Heart left ventricle (tissue), 16 donors: ENCODE measurements at regions not wholly inside any gene's neighbourhood (a gene's known extent, or its start where the extent isn't known, plus 50 kb on each side); places are given as distances from the start of the nearest gene placed in this dataset.

Source experiments
- ATAC-seq, 4 donors: fragments of 200-7000 bp; cut with Tn5 transposase; one replicate each; pipeline ENCODE4 v1.9.1; 2020 to 2022; ENCODE audit warnings: moderate library complexity in 4 of 4, mild to moderate bottlenecking in 3 of 4, moderate number of reproducible peaks in 1 of 4
- DNase-seq, 5 donors: peaks; one replicate each; pipeline ENCODE4 v3.0.0-alpha.2; 2020
- H3K27ac ChIP-seq, 12 donors: fragments of 200-600 bp; sonication (generic) in 4 of 12; one replicate each; pipeline versions ENCODE4 v1.5.0 to v1.8.0; 2016 to 2022; ENCODE audit warnings: mild to moderate bottlenecking in 2 of 12
- H3K27me3 ChIP-seq, 9 donors: fragments of 200-600 bp; sonication (generic) in 2 of 9; one replicate each; pipeline versions ENCODE4 v1.5.1 to v1.8.0; 2016 to 2022; ENCODE audit warnings: mild to moderate bottlenecking in 3 of 9
- H3K36me3 ChIP-seq, 9 donors: fragments of 200-600 bp; sonication (generic) in 2 of 9; one replicate each; pipeline versions ENCODE4 v1.5.0 to v1.8.0; 2018 to 2022; ENCODE audit warnings: mild to moderate bottlenecking in 2 of 9
- H3K4me1 ChIP-seq, 12 donors: fragments of 200-600 bp; sonication (generic) in 4 of 12; one replicate each; pipeline versions ENCODE4 v1.5.0 to v1.8.0; 2016 to 2022; ENCODE audit warnings: mild to moderate bottlenecking in 3 of 12
- H3K4me3 ChIP-seq, 12 donors: fragments of 200-600 bp; sonication (generic) in 4 of 12; one replicate each; pipeline versions ENCODE4 v1.5.0 to v1.8.0; 2017 to 2022; ENCODE audit warnings: mild to moderate bottlenecking in 9 of 12, moderate library complexity in 4 of 12
- H3K9me3 ChIP-seq, 12 donors: fragments of 200-600 bp; sonication (generic) in 4 of 12; one replicate each; pipeline versions ENCODE4 v1.5.0 to v1.8.0; 2016 to 2022; ENCODE audit warnings: mild to moderate bottlenecking in 1 of 12
- POLR2A ChIP-seq, 2 donors: fragments of 450-650 bp; IDR thresholded peaks; one replicate each; pipeline ENCODE4 v1.6.1; 2017; ENCODE audit warnings: antibody characterized with exemption in 2 of 2, mild to moderate bottlenecking in 2 of 2, moderate library complexity in 2 of 2
- WGBS, 4 donors: extraction: QIAGEN DNeasy Blood & Tissue Kit in 2 of 4; methylation state at CpG; one replicate each; pipeline versions ENCODE4 v1.1.5 to v1.1.7; 2013 to 2018; 5-methylcytosine and 5-hydroxymethylcytosine counted together
- intact Hi-C, 10 donors: fragments of 100-400 bp; cut with DNase I; formaldehyde crosslinking; loops; one replicate each; pipeline versions ENCODE4 v1.11.1 to v1.14.2; 2022
- TF ChIP-seq, protein P1 (sequence below), 12 donors: fragments of 200-600 bp; sonication (generic) in 4 of 12; IDR thresholded peaks; one replicate each; pipeline versions ENCODE4 v1.5.0 to v1.8.0; 2018 to 2022; ENCODE audit warnings: antibody characterized with exemption in 12 of 12, mild to moderate bottlenecking in 5 of 12
- donor health status: ischemic (EF 13 %, LVEDD 7.1; RV severe dilation, severe dysfunction).
- donor health status: healthy with polysubstance abuse.
- donor health status: DM: no; HTN: yes; CAD: no.
- donor health status: DM: no; HTN: no; CAD: no.
- donor health status: ischemic (EF 25% LVEDD 6.9; RV normal size, moderate dysfunction).
- donor health status: ischemic (EF 25% LVEDD 5.7; RV mildly dilated, moderate dysfunction).
- donor health status: healthy.
- donor health status: DM: yes; HTN: yes; CAD: no.
- donor health status: ischemic (EF 35%, LVEDD 5.7; RV mildly dilated, moderate dysfunction).
- donor health status: nonischemic (EF 11% LVEDD 7.7; RV severe dilation, severe dysfunction).
- donor health status: DM: yes; HTN: yes; CAD: no.
- donor health status: PGD.
- donor health status: ischemic (EF 29% LVEDD 5.4; RV normal size, mild dysfunction).
- donor health status: nonischemic (EF 23%, LVEDD 6.1; RV moderate dilation, normal function).

DNA sequence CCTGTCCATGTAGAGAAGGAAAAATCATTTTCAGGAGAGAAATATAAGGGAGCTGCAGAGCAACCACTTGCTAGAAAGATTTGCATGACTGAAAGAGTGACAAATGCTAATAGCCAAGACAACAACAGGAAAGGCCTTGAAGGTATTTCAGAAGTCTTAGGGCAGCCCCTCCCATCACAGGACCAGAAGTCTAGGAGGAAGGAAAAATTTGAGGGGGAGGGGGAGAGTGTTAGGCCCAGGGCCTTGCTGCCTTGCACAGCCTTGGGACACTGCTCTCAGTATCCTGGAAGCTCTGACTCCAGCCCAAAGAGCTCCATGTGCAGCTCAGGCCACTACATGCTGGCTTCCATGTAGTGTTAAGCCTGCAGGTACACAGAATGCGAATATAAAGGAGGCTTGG lies 266.9 kb downstream of the GLI2 start:
- no peaks in the 10 kb centered on the region for H3K9me3 ChIP-seq
- no peaks in the 10 kb centered on the region for H3K4me1 ChIP-seq
- intact Hi-C loops: no loop called here
- H3K4me3 ChIP-seq: no peak overlapping the region
- no peak for DNase-seq
- no peaks in the 10 kb centered on the region for H3K27me3 ChIP-seq
- H3K27ac ChIP-seq: no peak overlapping the region
- ATAC-seq: no peak
- no peaks in the 10 kb centered on the region for H3K36me3 ChIP-seq
- no peak for TF ChIP-seq POLR2A (IDR thresholded peaks at IDR 0.05)
- TF ChIP-seq, protein P1, sequence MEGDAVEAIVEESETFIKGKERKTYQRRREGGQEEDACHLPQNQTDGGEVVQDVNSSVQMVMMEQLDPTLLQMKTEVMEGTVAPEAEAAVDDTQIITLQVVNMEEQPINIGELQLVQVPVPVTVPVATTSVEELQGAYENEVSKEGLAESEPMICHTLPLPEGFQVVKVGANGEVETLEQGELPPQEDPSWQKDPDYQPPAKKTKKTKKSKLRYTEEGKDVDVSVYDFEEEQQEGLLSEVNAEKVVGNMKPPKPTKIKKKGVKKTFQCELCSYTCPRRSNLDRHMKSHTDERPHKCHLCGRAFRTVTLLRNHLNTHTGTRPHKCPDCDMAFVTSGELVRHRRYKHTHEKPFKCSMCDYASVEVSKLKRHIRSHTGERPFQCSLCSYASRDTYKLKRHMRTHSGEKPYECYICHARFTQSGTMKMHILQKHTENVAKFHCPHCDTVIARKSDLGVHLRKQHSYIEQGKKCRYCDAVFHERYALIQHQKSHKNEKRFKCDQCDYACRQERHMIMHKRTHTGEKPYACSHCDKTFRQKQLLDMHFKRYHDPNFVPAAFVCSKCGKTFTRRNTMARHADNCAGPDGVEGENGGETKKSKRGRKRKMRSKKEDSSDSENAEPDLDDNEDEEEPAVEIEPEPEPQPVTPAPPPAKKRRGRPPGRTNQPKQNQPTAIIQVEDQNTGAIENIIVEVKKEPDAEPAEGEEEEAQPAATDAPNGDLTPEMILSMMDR (IDR thresholded peaks at IDR 0.05): no peak
- 0% methylated on average over 1 of the region's 1 CpG for WGBS, 4 donors

DNA sequence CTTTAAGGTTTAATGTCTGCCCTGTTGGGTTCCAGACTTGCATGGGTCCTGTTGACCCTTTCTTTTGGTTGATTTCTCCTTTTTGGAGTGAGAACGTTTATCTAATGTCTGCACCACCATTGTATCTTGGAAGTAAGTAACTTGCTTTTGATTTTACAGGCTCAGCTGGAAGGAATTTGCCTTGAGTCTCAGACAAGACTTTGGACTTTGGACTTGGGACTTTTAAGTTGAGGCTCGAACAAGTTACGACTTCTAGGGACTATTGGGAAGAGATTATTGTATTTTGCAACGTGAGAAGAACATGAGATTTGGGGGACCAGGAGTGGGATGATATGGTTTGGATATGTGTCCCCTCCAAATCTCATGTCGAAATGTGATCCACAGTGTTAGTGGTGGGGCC lies 267.7 kb downstream of the GLI2 start:
- Histone ChIP-seq H3K4me3 (no peak overlapping the region), H3K4me1 (no peaks in the 10 kb centered on the region), H3K9me3 (peaks cover 0 to 4% (median 0%) of the 10 kb centered on the region in 12 donors), H3K27ac (no peak overlapping the region), H3K36me3 (no peaks in the 10 kb centered on the region), H3K27me3 (no peaks in the 10 kb centered on the region)
- DNase-seq (no peak), ATAC-seq (no peak)
- TF ChIP-seq, protein P1 (IDR thresholded peaks at IDR 0.05): no peak
- TF ChIP-seq POLR2A (IDR thresholded peaks at IDR 0.05): no peak
- WGBS, 4 donors: 86 to 90% (median 88%) methylated on average over 5 of the region's 5 CpGs
- intact Hi-C loops: no loop called here

DNA sequence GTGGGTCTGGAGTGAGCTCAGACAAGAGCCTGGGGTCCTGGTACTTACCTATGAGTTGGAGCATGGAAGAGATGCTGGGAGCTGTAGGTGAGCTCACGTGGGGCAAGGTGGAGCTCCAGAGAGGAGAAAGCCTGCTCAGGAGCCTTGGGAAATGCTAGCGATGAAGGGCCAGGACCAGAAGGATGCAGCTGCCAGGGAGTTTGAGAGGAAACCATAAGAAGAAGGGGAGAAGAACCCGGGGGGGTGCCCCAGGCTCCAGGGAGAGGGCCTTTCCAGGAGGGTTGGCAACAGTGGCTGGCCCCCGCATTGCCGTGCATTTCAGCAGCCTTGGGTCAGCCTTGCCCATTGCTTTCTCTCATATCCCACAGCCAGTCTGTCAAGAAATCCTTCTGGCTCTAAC lies 268.7 kb downstream of the GLI2 start:
- Histone ChIP-seq H3K27ac (no peak overlapping the region), H3K4me1 (no peaks in the 10 kb centered on the region), H3K9me3 (peaks cover 0 to 4% (median 0%) of the 10 kb centered on the region in 12 donors), H3K36me3 (no peaks in the 10 kb centered on the region), H3K27me3 (peaks cover 0 to under 1% (median 0%) of the 10 kb centered on the region in 9 donors), H3K4me3 (no peak overlapping the region)
- TF ChIP-seq, protein P1 (IDR thresholded peaks at IDR 0.05): no peak
- no peak for TF ChIP-seq POLR2A (IDR thresholded peaks at IDR 0.05)
- 70 to 83% (median 73%) methylated on average over 5 of the region's 5 CpGs for WGBS, 4 donors
- ATAC-seq: no peak
- DNase-seq: no peak
- intact Hi-C loops: no loop called here

DNA sequence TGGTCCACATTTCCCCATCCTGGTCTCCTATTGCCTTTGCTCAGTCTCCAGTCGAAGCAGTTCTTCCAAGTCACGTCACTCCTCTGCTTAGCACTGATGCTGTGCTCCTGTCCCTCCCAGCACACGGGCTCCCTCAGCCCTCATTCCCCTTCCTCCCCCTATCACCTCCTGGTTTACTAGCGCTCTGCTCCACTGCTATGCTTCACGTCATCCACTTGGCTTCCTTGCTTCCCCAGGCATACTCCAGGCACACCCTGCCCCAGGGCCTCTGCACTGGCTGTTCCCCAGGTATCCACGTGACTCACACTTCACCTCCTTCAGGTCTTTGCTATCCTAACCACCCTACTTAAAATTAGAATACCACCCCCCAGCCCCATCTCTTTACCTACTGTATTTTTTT lies 269.3 kb downstream of the GLI2 start:
- Histone ChIP-seq H3K36me3 (no peaks in the 10 kb centered on the region), H3K27ac (no peak overlapping the region), H3K4me1 (no peaks in the 10 kb centered on the region), H3K4me3 (no peak overlapping the region), H3K27me3 (peaks cover 0 to 5% (median 0%) of the 10 kb centered on the region in 9 donors), H3K9me3 (peaks cover 0 to 4% (median 0%) of the 10 kb centered on the region in 12 donors)
- WGBS, 4 donors: 56 to 73% (median 64%) methylated on average over 6 of the region's 6 CpGs
- TF ChIP-seq, protein P1 (IDR thresholded peaks at IDR 0.05): no peak
- TF ChIP-seq POLR2A (IDR thresholded peaks at IDR 0.05): no peak
- DNase-seq: no peak
- intact Hi-C loops: no loop called here
- ATAC-seq: peak in 1 of 4 donors; percentile 27
